HG03175 (cell line): ENCODE measurements at regions not wholly inside any gene's neighbourhood (a gene's known extent, or its start where the extent isn't known, plus 50 kb on each side); places are given as distances from the start of the nearest gene placed in this dataset.
A peak's percentile ranks its signal among the peaks of the same experiment; 100 is the strongest.
"Not testable (repeated sequence)": the region's sequence is repeated elsewhere in the genome, so short reads cannot be mapped to it uniquely, and the experiment has no call there.

ENCODE experiments used
- ATAC-seq: cut with Tn5 transposase; IDR thresholded peaks from one replicate; pipeline ENCODE4 v1.9.1; 2021; ENCODE audit warnings: mild to moderate bottlenecking, moderate library complexity; ENCODE audit not compliant: unreplicated experiment

DNA sequence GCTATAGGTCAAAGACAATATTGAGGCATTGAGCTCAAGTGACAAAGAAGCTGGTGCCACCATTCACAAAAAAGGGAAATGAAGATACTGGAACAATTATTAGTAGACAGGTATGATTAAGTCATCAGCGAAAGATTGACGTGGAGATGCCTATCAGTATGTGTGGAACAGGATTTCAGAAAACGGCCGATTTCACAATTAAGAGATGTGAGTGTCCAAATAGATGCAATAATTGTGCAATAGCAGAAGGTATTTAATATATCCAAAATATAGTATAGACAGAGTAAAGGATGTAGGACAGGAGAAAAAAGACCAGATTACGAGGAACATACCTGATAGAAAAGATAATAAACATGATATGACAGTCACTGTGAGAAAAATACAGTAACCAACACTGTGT is 433.1 kb downstream of the C12orf50 start:
- ATAC-seq: no peak

- ATAC-seq: no peak
Measured at GRCh38 chr12:87585882-87586557, 443.2 kb downstream of the C12orf50 start.

GRCh38 chr12:87579091-87579490 is 450.1 kb downstream of the C12orf50 start:
- ATAC-seq: not testable (repeated sequence)

DNA sequence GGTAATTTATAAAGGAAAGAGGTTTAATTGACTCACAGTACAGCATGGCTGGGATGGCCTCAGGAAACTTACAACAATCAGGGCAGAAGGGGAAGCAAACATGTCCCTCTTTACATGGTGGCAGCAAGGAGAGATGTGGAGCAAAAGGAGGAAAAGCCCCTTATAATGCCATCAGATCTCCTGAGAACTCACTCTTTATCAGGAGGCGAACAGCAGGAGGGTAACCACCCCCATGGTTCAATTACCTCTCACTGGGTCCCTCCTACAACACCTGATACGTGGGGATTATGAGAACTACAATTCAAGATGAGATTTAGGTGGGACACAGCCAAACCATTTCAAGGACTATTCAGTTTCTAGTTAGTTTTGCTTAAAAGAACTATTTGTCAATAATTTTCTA is 453.3 kb downstream of the C12orf50 start:
- ATAC-seq: no peak

GRCh38 chr12:87566918-87567317 is 462.3 kb downstream of the C12orf50 start:
- ATAC-seq: not testable (repeated sequence)

DNA sequence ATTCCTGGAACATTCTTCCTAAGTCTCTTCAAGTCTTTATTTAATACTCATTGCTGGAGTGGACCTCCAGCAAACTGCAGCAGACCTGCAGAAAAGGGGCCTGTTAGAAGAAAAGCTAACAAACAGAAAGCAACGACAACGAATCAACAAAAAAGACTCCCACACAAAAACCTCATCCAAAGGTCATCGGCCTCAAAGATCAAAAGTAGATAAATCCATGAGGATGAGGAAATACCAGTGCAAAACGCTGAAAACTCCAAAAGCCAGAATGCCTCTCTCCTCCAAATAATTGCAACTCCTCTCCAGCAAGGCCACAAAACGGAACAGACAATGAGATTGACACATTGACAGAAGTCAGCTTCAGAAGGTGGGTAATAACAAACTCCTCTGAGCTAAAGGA is 472.2 kb downstream of the C12orf50 start:
- ATAC-seq: no peak

DNA sequence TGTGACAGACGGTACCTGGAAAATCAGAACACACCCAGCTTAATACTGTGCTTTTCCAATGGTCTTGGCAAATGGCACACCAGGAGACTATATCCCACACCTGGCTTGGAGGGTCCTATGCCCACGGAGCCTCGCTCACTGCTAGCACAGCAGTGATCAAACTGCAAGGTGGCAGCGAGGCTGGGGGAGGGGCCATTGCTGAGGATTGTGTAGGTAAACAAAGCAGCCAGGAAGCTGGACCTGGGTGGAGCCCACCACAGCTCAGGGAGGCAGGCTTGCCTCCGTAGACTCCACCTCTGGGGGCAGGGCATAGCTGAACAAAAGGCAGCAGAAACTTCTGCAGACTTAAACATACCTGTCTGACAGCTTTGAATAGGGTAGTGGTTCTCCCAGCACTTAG is 498.0 kb downstream of the C12orf50 start:
- ATAC-seq: not testable (repeated sequence)

DNA sequence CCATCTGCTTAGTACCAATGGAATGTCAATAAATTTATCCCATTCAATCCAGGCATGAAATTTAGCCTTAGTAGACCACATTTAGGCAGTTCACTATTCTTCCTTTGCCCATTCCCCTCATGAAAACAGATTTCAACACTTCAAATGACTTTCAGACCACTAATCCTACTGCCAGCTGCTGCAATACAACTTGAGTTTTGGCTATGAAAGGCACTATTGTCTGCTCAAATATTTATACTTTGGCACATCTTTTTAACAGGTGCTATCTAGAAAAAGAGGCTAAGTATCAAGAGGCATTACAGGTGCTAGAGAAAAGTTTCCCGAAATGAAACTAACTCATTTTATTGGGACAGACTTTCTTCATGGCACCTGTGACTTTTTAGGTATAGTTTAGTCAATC is 499.8 kb downstream of the C12orf50 start:
- ATAC-seq: no peak

DNA sequence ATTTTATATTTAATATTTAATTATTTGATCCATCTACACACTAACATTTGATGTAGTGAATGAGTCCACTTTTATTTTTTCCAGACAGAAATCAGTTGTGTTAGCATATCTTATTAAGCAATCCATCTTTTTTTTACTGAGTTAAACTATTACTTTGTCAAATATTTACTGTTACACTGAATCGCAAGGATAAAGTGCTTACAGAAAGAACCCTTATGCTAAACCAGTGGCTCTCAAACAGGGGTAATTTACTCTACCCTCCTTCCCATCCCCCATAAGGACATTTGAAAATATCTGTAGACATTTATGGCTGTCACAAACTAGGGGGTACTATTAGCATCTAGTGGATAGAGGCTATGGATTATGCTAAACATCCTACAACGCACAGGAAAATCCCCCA is 508.2 kb downstream of the C12orf50 start:
- no peak for ATAC-seq

DNA sequence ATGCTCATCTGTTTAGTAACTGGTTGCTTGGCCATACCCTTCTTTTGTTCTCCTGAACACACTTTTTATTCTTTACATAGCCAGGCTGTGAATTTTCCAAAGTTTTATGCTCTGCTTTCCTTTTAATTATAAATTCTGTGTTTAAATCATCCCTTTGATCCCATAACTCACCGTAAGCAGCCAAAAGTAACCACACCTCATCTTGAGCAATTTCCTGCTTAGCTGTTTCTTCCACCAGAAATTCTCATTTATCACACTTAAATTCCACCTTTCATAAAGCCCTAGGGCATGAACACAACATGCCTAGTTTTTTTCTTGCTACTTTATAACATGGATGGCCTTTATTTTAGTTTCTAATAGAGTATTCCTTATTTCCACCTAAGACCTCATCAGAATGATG is 510.7 kb downstream of the C12orf50 start:
- no peak for ATAC-seq

GRCh38 chr12:87518036-87518435 is 511.2 kb downstream of the C12orf50 start:
- no peak for ATAC-seq

DNA sequence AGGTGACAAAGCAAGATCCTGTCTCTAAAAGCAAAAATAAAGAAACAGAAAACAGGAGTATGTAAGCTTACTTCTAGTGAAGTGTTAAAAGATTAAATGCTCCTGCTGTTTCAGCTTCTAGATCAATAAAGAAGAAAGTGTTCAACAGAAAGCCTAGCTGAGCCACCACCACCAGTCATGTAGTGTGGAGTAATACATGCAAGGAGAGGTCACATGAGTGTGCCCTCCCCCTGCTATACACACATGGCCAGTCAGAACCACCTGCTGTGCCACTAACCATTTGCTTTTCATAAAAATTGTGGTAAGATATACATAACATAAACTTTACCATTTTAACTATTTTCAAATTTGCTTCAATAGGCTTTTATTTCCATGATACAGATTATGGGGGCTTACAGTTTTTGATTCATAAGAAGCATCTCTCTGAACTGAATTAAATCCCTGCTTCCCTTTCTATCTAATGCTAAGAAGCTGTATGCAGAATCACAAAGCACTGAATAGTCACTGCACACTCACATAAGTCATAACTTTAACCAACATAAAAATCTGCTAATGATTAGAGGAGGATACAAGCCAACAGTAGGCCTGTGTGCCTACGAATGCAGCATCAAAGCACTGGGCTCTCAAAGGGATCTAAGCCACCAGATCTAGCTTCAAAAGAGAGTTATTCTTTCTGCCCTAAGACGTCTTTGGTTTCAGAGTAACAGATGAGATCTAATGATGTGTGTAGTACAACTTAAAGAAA is 515.5 kb downstream of the C12orf50 start:
- no peak for ATAC-seq

GRCh38 chr12:87511371-87511770 is 517.8 kb downstream of the C12orf50 start:
- no peak for ATAC-seq

GRCh38 chr12:87509237-87509820 is 519.9 kb downstream of the C12orf50 start:
- ATAC-seq: peak; percentile 84

- no peak for ATAC-seq
Measured at GRCh38 chr12:87491598-87491997, 537.6 kb downstream of the C12orf50 start.

- no peak for ATAC-seq
Measured at GRCh38 chr12:87491089-87491488, 538.1 kb downstream of the C12orf50 start.

DNA sequence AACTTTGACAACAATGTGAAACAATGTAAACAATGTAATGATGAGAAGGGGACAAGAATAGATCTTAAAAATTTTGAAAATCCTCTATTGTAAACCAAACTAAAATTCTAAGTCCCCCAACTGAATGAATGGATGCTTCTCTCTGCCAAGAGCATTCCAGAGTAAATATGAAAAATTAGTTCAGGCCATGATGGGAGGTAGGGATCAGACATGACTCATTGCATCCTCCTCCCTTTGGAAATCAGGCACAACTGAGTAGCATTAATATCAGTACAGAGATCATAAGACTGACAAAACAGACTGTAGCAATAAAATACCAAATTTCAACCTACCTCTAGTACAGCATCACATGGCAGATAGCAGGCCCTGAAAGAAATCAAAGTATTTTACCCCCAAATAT is 559.9 kb downstream of the C12orf50 start:
- no peak for ATAC-seq

DNA sequence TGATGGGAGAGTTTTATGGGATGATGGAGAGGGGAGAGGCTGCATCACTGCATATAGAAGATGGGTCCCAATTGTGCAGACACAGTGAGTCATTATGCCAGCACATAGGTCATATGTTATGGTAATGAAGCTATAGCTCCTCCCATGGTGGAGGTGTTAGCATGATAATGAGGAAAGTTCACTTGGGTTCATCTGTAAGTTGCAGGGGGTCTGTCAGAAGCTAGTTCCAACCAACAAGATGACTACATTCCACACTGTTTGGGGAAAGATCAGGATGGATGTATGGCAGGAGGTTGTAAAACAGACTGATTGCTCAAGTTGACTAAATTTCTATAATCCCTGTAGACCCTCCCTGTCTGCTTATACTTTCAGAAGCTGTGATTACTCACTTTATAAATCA is 561.3 kb downstream of the C12orf50 start:
- no peak for ATAC-seq

GRCh38 chr12:87464565-87464964 is 564.6 kb downstream of the C12orf50 start:
- ATAC-seq: no peak

- ATAC-seq: no peak
Measured at GRCh38 chr12:87444039-87444438, 585.2 kb downstream of the C12orf50 start.

DNA sequence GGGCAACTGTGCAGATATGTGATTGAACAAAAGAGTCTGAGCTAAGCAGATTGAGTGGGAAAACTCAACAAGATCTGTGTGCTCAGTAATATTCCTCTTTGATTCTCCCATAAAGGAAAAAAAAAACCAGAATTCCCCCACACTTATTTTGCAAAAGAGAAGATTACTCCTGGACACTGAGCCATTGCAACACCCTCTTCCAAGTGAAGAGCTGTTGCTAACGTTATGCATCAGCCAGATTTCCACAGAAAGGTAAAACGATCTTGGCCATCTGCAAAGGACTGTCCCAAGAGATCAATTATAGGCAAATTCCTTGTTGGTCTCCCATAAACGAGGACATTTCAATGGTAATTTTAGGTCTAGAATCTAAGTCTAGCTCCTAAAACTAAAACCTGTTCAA is 587.7 kb downstream of the C12orf50 start:
- no peak for ATAC-seq
